ENCODE measurements at regions not wholly inside any gene's neighbourhood (a gene's known extent, or its start where the extent isn't known, plus 50 kb on each side); places are given as distances from the start of the nearest gene placed in this dataset.

DNA sequence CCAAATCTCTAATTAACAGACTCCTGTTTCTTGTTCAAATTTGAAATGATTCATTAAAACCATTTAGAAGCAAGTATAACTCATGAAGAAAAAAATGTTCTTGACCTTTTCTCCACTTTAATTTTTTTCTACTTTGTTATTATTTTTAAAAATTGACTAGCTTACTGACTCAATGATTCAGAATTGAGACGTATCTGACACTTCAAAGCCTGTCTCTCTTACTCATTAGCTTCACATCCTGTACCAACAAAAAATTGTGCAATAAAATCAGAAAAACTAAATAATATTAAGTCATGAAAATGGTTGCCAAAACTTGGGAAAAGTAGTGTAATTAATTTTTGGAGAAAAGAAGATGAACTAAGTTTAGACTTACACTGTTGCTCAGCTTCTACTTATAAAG, 331.2 kb downstream of the SLC16A7 start:
- no peak for DNase-seq (ENCODE audit: low spot score)
- H3K4me1 Mint-ChIP-seq: no peaks in the 10 kb centered on the region
- no peaks in the 10 kb centered on the region for H3K27me3 Mint-ChIP-seq (ENCODE audit: low read depth)
- ChIA-PET CTCF (no interaction called here), POLR2A (no interaction called here)
- no peaks in the 10 kb centered on the region for H3K36me3 Mint-ChIP-seq
- TF ChIP-seq TEAD4 (CRISPR knock-in tag; IDR thresholded peaks at IDR 0.05) (no peak), NFYB (CRISPR knock-in tag; conservative IDR thresholded peaks at IDR 0.05; ENCODE audit: low read depth) (no peak), SMAD4 (CRISPR knock-in tag; IDR thresholded peaks at IDR 0.05) (no peak), CBFB (CRISPR knock-in tag; IDR thresholded peaks at IDR 0.05; ENCODE audit: low read depth) (no peak), GTF2I (CRISPR knock-in tag; conservative IDR thresholded peaks at IDR 0.05) (no peak), AFF4 (CRISPR knock-in tag; IDR thresholded peaks at IDR 0.05; ENCODE audit: borderline replicate concordance) (no peak), NR2C2 (CRISPR knock-in tag; IDR thresholded peaks at IDR 0.05) (no peak), ZSCAN18 (CRISPR knock-in tag; IDR thresholded peaks at IDR 0.05) (no peak), ESRRA (CRISPR knock-in tag; IDR thresholded peaks at IDR 0.05; ENCODE audit: borderline replicate concordance) (no peak), TEAD1 (CRISPR knock-in tag; IDR thresholded peaks at IDR 0.05) (no peak), HMGXB4 (CRISPR knock-in tag; IDR thresholded peaks at IDR 0.05) (no peak), SP1 (CRISPR knock-in tag; conservative IDR thresholded peaks at IDR 0.05) (no peak), OVOL2 (CRISPR knock-in tag; IDR thresholded peaks at IDR 0.05; ENCODE audit: borderline replicate concordance) (no peak), NR1H2 (CRISPR knock-in tag; IDR thresholded peaks at IDR 0.05) (no peak)
- TF ChIP-seq, protein P1, sequence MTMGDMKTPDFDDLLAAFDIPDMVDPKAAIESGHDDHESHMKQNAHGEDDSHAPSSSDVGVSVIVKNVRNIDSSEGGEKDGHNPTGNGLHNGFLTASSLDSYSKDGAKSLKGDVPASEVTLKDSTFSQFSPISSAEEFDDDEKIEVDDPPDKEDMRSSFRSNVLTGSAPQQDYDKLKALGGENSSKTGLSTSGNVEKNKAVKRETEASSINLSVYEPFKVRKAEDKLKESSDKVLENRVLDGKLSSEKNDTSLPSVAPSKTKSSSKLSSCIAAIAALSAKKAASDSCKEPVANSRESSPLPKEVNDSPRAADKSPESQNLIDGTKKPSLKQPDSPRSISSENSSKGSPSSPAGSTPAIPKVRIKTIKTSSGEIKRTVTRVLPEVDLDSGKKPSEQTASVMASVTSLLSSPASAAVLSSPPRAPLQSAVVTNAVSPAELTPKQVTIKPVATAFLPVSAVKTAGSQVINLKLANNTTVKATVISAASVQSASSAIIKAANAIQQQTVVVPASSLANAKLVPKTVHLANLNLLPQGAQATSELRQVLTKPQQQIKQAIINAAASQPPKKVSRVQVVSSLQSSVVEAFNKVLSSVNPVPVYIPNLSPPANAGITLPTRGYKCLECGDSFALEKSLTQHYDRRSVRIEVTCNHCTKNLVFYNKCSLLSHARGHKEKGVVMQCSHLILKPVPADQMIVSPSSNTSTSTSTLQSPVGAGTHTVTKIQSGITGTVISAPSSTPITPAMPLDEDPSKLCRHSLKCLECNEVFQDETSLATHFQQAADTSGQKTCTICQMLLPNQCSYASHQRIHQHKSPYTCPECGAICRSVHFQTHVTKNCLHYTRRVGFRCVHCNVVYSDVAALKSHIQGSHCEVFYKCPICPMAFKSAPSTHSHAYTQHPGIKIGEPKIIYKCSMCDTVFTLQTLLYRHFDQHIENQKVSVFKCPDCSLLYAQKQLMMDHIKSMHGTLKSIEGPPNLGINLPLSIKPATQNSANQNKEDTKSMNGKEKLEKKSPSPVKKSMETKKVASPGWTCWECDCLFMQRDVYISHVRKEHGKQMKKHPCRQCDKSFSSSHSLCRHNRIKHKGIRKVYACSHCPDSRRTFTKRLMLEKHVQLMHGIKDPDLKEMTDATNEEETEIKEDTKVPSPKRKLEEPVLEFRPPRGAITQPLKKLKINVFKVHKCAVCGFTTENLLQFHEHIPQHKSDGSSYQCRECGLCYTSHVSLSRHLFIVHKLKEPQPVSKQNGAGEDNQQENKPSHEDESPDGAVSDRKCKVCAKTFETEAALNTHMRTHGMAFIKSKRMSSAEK (CRISPR knock-in tag; IDR thresholded peaks at IDR 0.05; ENCODE audit: borderline replicate concordance): no peak
- TF ChIP-seq, protein P2, sequence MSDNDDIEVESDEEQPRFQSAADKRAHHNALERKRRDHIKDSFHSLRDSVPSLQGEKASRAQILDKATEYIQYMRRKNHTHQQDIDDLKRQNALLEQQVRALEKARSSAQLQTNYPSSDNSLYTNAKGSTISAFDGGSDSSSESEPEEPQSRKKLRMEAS (CRISPR knock-in tag; IDR thresholded peaks at IDR 0.05): no peak
- ATAC-seq: no peak
- H3K9me3 Mint-ChIP-seq: peaks cover 7% of the 10 kb centered on the region; the same call in 1 of the 2 replicates
- H3K4me3 Mint-ChIP-seq: no peak overlapping the region
- H3K27ac Mint-ChIP-seq: no peak overlapping the region
